Thymus (tissue), 11 donors: ENCODE measurements at regions not wholly inside any gene's neighbourhood (a gene's known extent, or its start where the extent isn't known, plus 50 kb on each side); places are given as distances from the start of the nearest gene placed in this dataset.

Source experiments
- DNase-seq, 9 donors: peaks; one replicate each; pipeline ENCODE4 v3.0.0-alpha.2; 2013; ENCODE audit warnings: low spot score in 9 of 9, low read depth in 6 of 9, missing footprints in 1 of 9
- H3K27ac ChIP-seq, 2 donors: one replicate each; pipeline ENCODE4 v1.5.1; 2013; ENCODE audit warnings: control low read depth in 1 of 2, low read depth in 1 of 2, low read length in 1 of 2, mild to moderate bottlenecking in 1 of 2, moderate library complexity in 1 of 2
- H3K27me3 ChIP-seq, 2 donors: one replicate each; pipeline ENCODE4 v1.5.1; 2013; ENCODE audit warnings: low read length in 1 of 2; ENCODE audit not compliant: control insufficient read depth in 2 of 2, insufficient read depth in 1 of 2
- H3K36me3 ChIP-seq, 2 donors: one replicate each; pipeline ENCODE4 v1.5.1; 2013; ENCODE audit warnings: low read length in 1 of 2, mild to moderate bottlenecking in 1 of 2, moderate library complexity in 1 of 2; ENCODE audit not compliant: control insufficient read depth in 2 of 2, insufficient read depth in 2 of 2
- H3K4me1 ChIP-seq, 2 donors: one replicate each; pipeline ENCODE4 v1.5.1; 2013; ENCODE audit warnings: low read length in 2 of 2; ENCODE audit not compliant: control insufficient read depth in 2 of 2, insufficient read depth in 2 of 2
- H3K4me3 ChIP-seq, 2 donors: one replicate each; pipeline ENCODE4 v1.5.1; 2013; ENCODE audit warnings: low read length in 2 of 2, control low read depth in 1 of 2, mild to moderate bottlenecking in 1 of 2
- H3K9me3 ChIP-seq, 2 donors: one replicate each; pipeline ENCODE4 v1.5.1; 2013; ENCODE audit warnings: low read length in 1 of 2, mild to moderate bottlenecking in 1 of 2; ENCODE audit not compliant: control insufficient read depth in 2 of 2, insufficient read depth in 1 of 2
- WGBS: extraction: QIAGEN DNeasy Blood & Tissue Kit; methylation state at CpG from one replicate; pipeline ENCODE4 v1.1.7; 2013; 5-methylcytosine and 5-hydroxymethylcytosine counted together
- donor health status: healthy.

- no peaks in the 10 kb centered on the region for H3K27me3 ChIP-seq
- H3K36me3 ChIP-seq, result no peaks in the 10 kb centered on the region
- no peak for DNase-seq
- WGBS, result 96% methylated on average over 2 of the region's 2 CpGs
- no peaks in the 10 kb centered on the region for H3K9me3 ChIP-seq
- no peak overlapping the region for H3K27ac ChIP-seq
- H3K4me1 ChIP-seq, result no peaks in the 10 kb centered on the region
- no peak overlapping the region for H3K4me3 ChIP-seq
Observed at GRCh38 chr13:105607426-105607825, 928.0 kb downstream of the EFNB2 start.

- WGBS, result 91% methylated on average over 2 of the region's 2 CpGs
Observed at GRCh38 chr13:105607016-105607415, 928.4 kb downstream of the EFNB2 start.

GRCh38 chr13:105602956-105603670 lies 932.3 kb downstream of the EFNB2 start:
- H3K27ac ChIP-seq, result no peak overlapping the region
- H3K27me3 ChIP-seq, result no peaks in the 10 kb centered on the region
- H3K4me1 ChIP-seq, result no peaks in the 10 kb centered on the region
- H3K9me3 ChIP-seq, result no peaks in the 10 kb centered on the region
- H3K36me3 ChIP-seq, result no peaks in the 10 kb centered on the region
- WGBS, result 95% methylated on average over 8 of the region's 8 CpGs
- DNase-seq, result no peak
- H3K4me3 ChIP-seq, result no peak overlapping the region

More at GRCh38 chr13:105607016-105607415, 928.4 kb downstream of the EFNB2 start:
- Histone ChIP-seq H3K4me1 (no peaks in the 10 kb centered on the region), H3K36me3 (no peaks in the 10 kb centered on the region), H3K4me3 (no peak overlapping the region), H3K9me3 (no peaks in the 10 kb centered on the region), H3K27me3 (no peaks in the 10 kb centered on the region), H3K27ac (no peak overlapping the region)
- DNase-seq, result no peak

GRCh38 chr13:105599477-105600037 lies 935.9 kb downstream of the EFNB2 start:
- 86% methylated on average over 6 of the region's 6 CpGs for WGBS
- no peak overlapping the region for H3K27ac ChIP-seq

GRCh38 chr13:105598529-105598928 lies 936.9 kb downstream of the EFNB2 start:
- Histone ChIP-seq H3K27me3 (no peaks in the 10 kb centered on the region), H3K4me1 (no peaks in the 10 kb centered on the region), H3K27ac (no peak overlapping the region), H3K4me3 (no peak overlapping the region), H3K9me3 (no peaks in the 10 kb centered on the region), H3K36me3 (no peaks in the 10 kb centered on the region)
- 94% methylated on average over 2 of the region's 2 CpGs for WGBS
- no peak for DNase-seq

More at GRCh38 chr13:105599477-105600037, 935.9 kb downstream of the EFNB2 start:
- DNase-seq, result no peak
- Histone ChIP-seq H3K27me3 (no peaks in the 10 kb centered on the region), H3K4me1 (no peaks in the 10 kb centered on the region), H3K4me3 (no peak overlapping the region), H3K36me3 (no peaks in the 10 kb centered on the region), H3K9me3 (no peaks in the 10 kb centered on the region)

GRCh38 chr13:105597573-105597972 lies 937.9 kb downstream of the EFNB2 start:
- no peaks in the 10 kb centered on the region for H3K27me3 ChIP-seq
- H3K9me3 ChIP-seq, result no peaks in the 10 kb centered on the region
- no peak for DNase-seq
- no peaks in the 10 kb centered on the region for H3K36me3 ChIP-seq
- H3K4me1 ChIP-seq, result no peaks in the 10 kb centered on the region
- 94% methylated on average over 6 of the region's 6 CpGs for WGBS
- H3K4me3 ChIP-seq, result no peak overlapping the region
- no peak overlapping the region for H3K27ac ChIP-seq

- WGBS, result 91% methylated on average over 4 of the region's 4 CpGs
- H3K9me3 ChIP-seq, result no peaks in the 10 kb centered on the region
- no peaks in the 10 kb centered on the region for H3K36me3 ChIP-seq
- no peak overlapping the region for H3K4me3 ChIP-seq
- no peaks in the 10 kb centered on the region for H3K4me1 ChIP-seq
- H3K27ac ChIP-seq, result no peak overlapping the region
- H3K27me3 ChIP-seq, result no peaks in the 10 kb centered on the region
- DNase-seq, result no peak
Observed at GRCh38 chr13:105595471-105595870, 940.0 kb downstream of the EFNB2 start.

GRCh38 chr13:105591277-105591676 lies 944.2 kb downstream of the EFNB2 start:
- H3K27me3 ChIP-seq, result no peaks in the 10 kb centered on the region
- DNase-seq, result no peak
- H3K4me3 ChIP-seq, result no peak overlapping the region
- 95% methylated on average over 3 of the region's 3 CpGs for WGBS
- no peaks in the 10 kb centered on the region for H3K9me3 ChIP-seq
- no peaks in the 10 kb centered on the region for H3K4me1 ChIP-seq
- H3K27ac ChIP-seq, result no peak overlapping the region
- no peaks in the 10 kb centered on the region for H3K36me3 ChIP-seq

GRCh38 chr13:105587786-105588185 lies 947.7 kb downstream of the EFNB2 start:
- Histone ChIP-seq H3K4me3 (no peak overlapping the region), H3K9me3 (no peaks in the 10 kb centered on the region), H3K36me3 (no peaks in the 10 kb centered on the region), H3K4me1 (no peaks in the 10 kb centered on the region), H3K27ac (no peak overlapping the region), H3K27me3 (no peaks in the 10 kb centered on the region)
- 95% methylated on average over 7 of the region's 7 CpGs for WGBS
- DNase-seq, result no peak
